Motor neuron (in vitro differentiated cells): ENCODE measurements at regions not wholly inside any gene's neighbourhood (a gene's known extent, or its start where the extent isn't known, plus 50 kb on each side); places are given as distances from the start of the nearest gene placed in this dataset.

ENCODE experiments used
- ATAC-seq, 8 experiments: fragments of 200-7000 bp; cut with Tn5 transposase; replicated peaks in 6 of 8; 2 replicates each; pipeline ENCODE4 v1.8.0; 2021; ENCODE audit warnings: mild to moderate bottlenecking in 8 of 8, moderate library complexity in 8 of 8
- H3K27ac ChIP-seq, 2 donors: fragments of 250-450 bp; sonication (Bioruptor Pico); 2 replicates each; pipeline ENCODE4 v1.9.0; 2021; ENCODE audit warnings: antibody characterized with exemption in 2 of 2, mild to moderate bottlenecking in 2 of 2, moderate library complexity in 1 of 2
- H3K4me1 ChIP-seq, 2 donors: fragments of 250-450 bp; sonication (Bioruptor Pico); replicated peaks in 1 of 2; 2 replicates each; pipeline ENCODE4 v1.6.1; 2021; ENCODE audit warnings: antibody characterized with exemption in 2 of 2, mild to moderate bottlenecking in 2 of 2, moderate library complexity in 1 of 2
- H3K4me3 ChIP-seq, 5 donors: fragments of 250-450 bp; sonication (Bioruptor Pico); 2 replicates each; pipeline ENCODE4 v1.9.0; 2021; ENCODE audit warnings: antibody characterized with exemption in 5 of 5, mild to moderate bottlenecking in 5 of 5, moderate library complexity in 4 of 5
- WGBS, 10 experiments: fragments of 450-650 bp; shearing (Covaris generic); methylation state at CpG; one replicate each; pipeline ENCODE4 v1.0.0; 2022; 5-methylcytosine and 5-hydroxymethylcytosine counted together
- in situ Hi-C, 9 experiments: fragments of 400-800 bp; cut with MboI; loops; one replicate each; pipeline ENCODE4 v1.15.0; 2021; ENCODE audit warnings: low sequenced_read_pairs in 9 of 9, low pct_unique_long_range_greater_than_20kb in 2 of 9; ENCODE audit not compliant: unreplicated experiment in 9 of 9

- in situ Hi-C loops = no loop called here
- no peak overlapping the region for H3K27ac ChIP-seq
- H3K4me3 ChIP-seq = no peak overlapping the region
- no peak for ATAC-seq
- WGBS, 10 experiments = 44 to 98% (median 91%) methylated on average over 1 to 7 of the region's 9 CpGs; no CpG with 5 or more reads in 3 of the 10 experiments
- H3K4me1 ChIP-seq = peaks cover 0 to 6% of the 10 kb centered on the region in 2 donors
Observed at GRCh38 chr10:128612631-128613030, 486.4 kb upstream of the MKI67 start.

GRCh38 chr10:128614016-128614605 lies 487.9 kb upstream of the MKI67 start:
- peaks cover 0 to 8% of the 10 kb centered on the region in 2 donors for H3K4me1 ChIP-seq
- H3K27ac ChIP-seq = no peak overlapping the region
- WGBS, 10 experiments = 47 to 100% (median 61%) methylated on average over 1 to 8 of the region's 11 CpGs; no CpG with 5 or more reads in 2 of the 10 experiments
- ATAC-seq = peak in 1 of 8 experiments; percentile 49
- in situ Hi-C loops = no loop called here
- H3K4me3 ChIP-seq = no peak overlapping the region

GRCh38 chr10:128614802-128615553 lies 488.8 kb upstream of the MKI67 start:
- Histone ChIP-seq H3K4me3 (no peak overlapping the region), H3K27ac (no peak overlapping the region), H3K4me1 (peaks cover 0 to 8% of the 10 kb centered on the region in 2 donors)
- 9 to 77% (median 53%) methylated on average over 1 to 5 of the region's 5 CpGs; no CpG with 5 or more reads in 6 of the 10 experiments for WGBS, 10 experiments
- in situ Hi-C loops = no loop called here
- no peak for ATAC-seq

GRCh38 chr10:128617532-128617931 lies 491.3 kb upstream of the MKI67 start:
- Histone ChIP-seq H3K27ac (no peak overlapping the region), H3K4me1 (peaks cover 0 to 8% of the 10 kb centered on the region in 2 donors), H3K4me3 (no peak overlapping the region)
- WGBS, 10 experiments = 0 to 60% (median 50%) methylated on average over 1 to 2 of the region's 2 CpGs; no CpG with 5 or more reads in 5 of the 10 experiments
- ATAC-seq = peak in 6 of 8 experiments; percentile 19 to 64 (median 34)
- in situ Hi-C loops = no loop called here

GRCh38 chr10:128622706-128623105 lies 496.5 kb upstream of the MKI67 start:
- no peak for ATAC-seq
- Histone ChIP-seq H3K27ac (no peak overlapping the region), H3K4me3 (no peak overlapping the region), H3K4me1 (peaks cover 7 to 29% of the 10 kb centered on the region in 2 donors)
- WGBS, 10 experiments = 20 to 100% (median 83%) methylated on average over 1 to 4 of the region's 8 CpGs; no CpG with 5 or more reads in 5 of the 10 experiments
- in situ Hi-C loops = no loop called here

- 27 to 80% (median 63%) methylated on average over 1 to 15 of the region's 15 CpGs for WGBS, 10 experiments
- H3K4me1 ChIP-seq = peaks cover 10 to 36% of the 10 kb centered on the region in 2 donors
- in situ Hi-C loops = no loop called here
- H3K27ac ChIP-seq = no peak overlapping the region
- H3K4me3 ChIP-seq = no peak overlapping the region
- ATAC-seq = peak in 1 of 8 experiments; percentile 26
Observed at GRCh38 chr10:128623776-128624175, 497.6 kb upstream of the MKI67 start.

GRCh38 chr10:128624656-128625530 lies 498.7 kb upstream of the MKI67 start:
- H3K4me3 ChIP-seq = no peak overlapping the region
- peak in 1 of 8 experiments; percentile 11 for ATAC-seq
- in situ Hi-C loops = no loop called here
- no peak overlapping the region for H3K27ac ChIP-seq
- peaks cover 10 to 36% of the 10 kb centered on the region in 2 donors for H3K4me1 ChIP-seq
- WGBS, 10 experiments = 28 to 96% (median 87%) methylated on average over 3 to 14 of the region's 18 CpGs; no CpG with 5 or more reads in 1 of the 10 experiments

GRCh38 chr10:128625926-128626325 lies 499.7 kb upstream of the MKI67 start:
- peaks cover 10 to 36% of the 10 kb centered on the region in 2 donors for H3K4me1 ChIP-seq
- no peak for ATAC-seq
- 8 to 100% (median 80%) methylated on average over 1 to 3 of the region's 7 CpGs; no CpG with 5 or more reads in 3 of the 10 experiments for WGBS, 10 experiments
- in situ Hi-C loops = no loop called here
- H3K27ac ChIP-seq = peak overlapping the region in 1 of 2 donors; percentile 64
- H3K4me3 ChIP-seq = no peak overlapping the region

- Histone ChIP-seq H3K4me1 (peaks cover 10 to 36% of the 10 kb centered on the region in 2 donors), H3K4me3 (no peak overlapping the region), H3K27ac (peak overlapping the region in 1 of 2 donors; percentile 64)
- in situ Hi-C loops = no loop called here
- peak in 1 of 8 experiments; percentile 13 for ATAC-seq
- WGBS, 10 experiments = 60 to 100% (median 90%) methylated on average over 1 to 6 of the region's 6 CpGs; no CpG with 5 or more reads in 3 of the 10 experiments
Observed at GRCh38 chr10:128626397-128627000, 500.3 kb upstream of the MKI67 start.

GRCh38 chr10:128627811-128628210 lies 501.6 kb upstream of the MKI67 start:
- WGBS, 10 experiments = 67 to 100% (median 80%) methylated on average over 1 to 4 of the region's 7 CpGs; no CpG with 5 or more reads in 5 of the 10 experiments
- in situ Hi-C loops = no loop called here
- ATAC-seq = no peak

GRCh38 chr10:128628252-128628651 lies 502.0 kb upstream of the MKI67 start:
- in situ Hi-C loops = no loop called here
- Histone ChIP-seq H3K4me1 (peaks cover 10 to 34% of the 10 kb centered on the region in 2 donors), H3K27ac (no peak overlapping the region), H3K4me3 (no peak overlapping the region)
- ATAC-seq = no peak
- 44 to 82% (median 76%) methylated on average over 2 to 6 of the region's 6 CpGs for WGBS, 10 experiments

More at GRCh38 chr10:128627811-128628210, 501.6 kb upstream of the MKI67 start:
- H3K4me1 ChIP-seq = peaks cover 10 to 36% of the 10 kb centered on the region in 2 donors
- no peak overlapping the region for H3K27ac ChIP-seq
- no peak overlapping the region for H3K4me3 ChIP-seq
